AG04450 (cell line): ENCODE measurements at regions not wholly inside any gene's neighbourhood (a gene's known extent, or its start where the extent isn't known, plus 50 kb on each side); places are given as distances from the start of the nearest gene placed in this dataset.

ENCODE experiments used
- CTCF ChIA-PET: fragments of 300-600, 350-600 bp; formaldehyde crosslinking; extraction: SDS; loops from one replicate; lab custom pipeline; 2022; ENCODE audit warnings: antibody characterized with exemption, inconsistent platforms; lab: Charles Lee
- POLR2A ChIA-PET: fragments of 350-600 bp; formaldehyde crosslinking; extraction: SDS; loops from one replicate; lab custom pipeline; 2021; ENCODE audit warnings: antibody characterized with exemption, inconsistent platforms; lab: Yijun Ruan, JAX
- DNase-seq: peaks from one replicate; pipeline ENCODE4 v3.0.0-alpha.2; 2011; ENCODE audit warnings: low read depth, low spot score
- H3K27ac ChIP-seq: one replicate; pipeline ENCODE4 v1.5.1; 2012; ENCODE audit warnings: low read depth, low read length, control low read depth
- H3K27me3 ChIP-seq: one replicate; pipeline ENCODE4 v1.6.0; 2012; ENCODE audit warnings: low read length; ENCODE audit not compliant: control insufficient read depth, insufficient read depth
- H3K4me3 ChIP-seq: 2 replicates; pipeline ENCODE4 v1.5.1; 2011; ENCODE audit warnings: mild to moderate bottlenecking, low read depth, low read length, control low read depth
- H3K9me3 ChIP-seq: 2 replicates; pipeline ENCODE4 v1.5.1; 2012; ENCODE audit warnings: low read length; ENCODE audit not compliant: control insufficient read depth, insufficient read depth
- CTCF ChIP-seq: IDR thresholded peaks from 2 replicates; pipeline ENCODE4 v1.5.1; 2011; ENCODE audit warnings: low read depth, low read length, control low read depth, inconsistent platforms

GRCh38 chr16:16960785-16961184 lies 510.0 kb downstream of the XYLT1 start:
- no peak for TF ChIP-seq CTCF
- Histone ChIP-seq H3K27me3 (no peaks in the 10 kb centered on the region), H3K27ac (no peak overlapping the region), H3K4me3 (no peak overlapping the region), H3K9me3 (no peaks in the 10 kb centered on the region; the same call in none of the 2 replicates)
- ChIA-PET CTCF (no interaction called here), POLR2A (no interaction called here)
- no peak for DNase-seq

- Histone ChIP-seq H3K27ac (no peak overlapping the region), H3K9me3 (no peaks in the 10 kb centered on the region), H3K27me3 (no peaks in the 10 kb centered on the region), H3K4me3 (no peak overlapping the region)
- ChIA-PET CTCF (no interaction called here), POLR2A (no interaction called here)
- DNase-seq, result no peak
- no peak for TF ChIP-seq CTCF
These were observed 504.3 kb downstream of the XYLT1 start for GRCh38 chr16:16966439-16966838.

- ChIA-PET POLR2A (no interaction called here), CTCF (no interaction called here)
- H3K4me3 ChIP-seq, result no peak overlapping the region
- no peak for TF ChIP-seq CTCF
- H3K9me3 ChIP-seq, result no peaks in the 10 kb centered on the region
- no peaks in the 10 kb centered on the region for H3K27me3 ChIP-seq
- DNase-seq, result no peak
- H3K27ac ChIP-seq, result no peak overlapping the region
These were observed 499.7 kb downstream of the XYLT1 start for GRCh38 chr16:16971042-16971441.

- no peak for DNase-seq
- Histone ChIP-seq H3K27ac (no peak overlapping the region), H3K27me3 (no peaks in the 10 kb centered on the region), H3K4me3 (no peak overlapping the region), H3K9me3 (peaks cover 4% of the 10 kb centered on the region; the same call in 1 of the 2 replicates)
- ChIA-PET CTCF (no interaction called here), POLR2A (no interaction called here)
- no peak for TF ChIP-seq CTCF
These were observed 497.9 kb downstream of the XYLT1 start for GRCh38 chr16:16972831-16973230.

- Histone ChIP-seq H3K27me3 (no peaks in the 10 kb centered on the region), H3K9me3 (peaks cover 4% of the 10 kb centered on the region; the same call in 1 of the 2 replicates), H3K4me3 (no peak overlapping the region), H3K27ac (no peak overlapping the region)
- CTCF ChIA-PET, result no interaction called here
- no peak for DNase-seq
- TF ChIP-seq CTCF, result no peak
- POLR2A ChIA-PET, result no interaction called here
These were observed 496.8 kb downstream of the XYLT1 start for GRCh38 chr16:16973707-16974591.
